CD4-positive, CD25-positive, alpha-beta regulatory T cell (primary cell): ENCODE measurements at regions not wholly inside any gene's neighbourhood (a gene's known extent, or its start where the extent isn't known, plus 50 kb on each side); places are given as distances from the start of the nearest gene placed in this dataset.

Experiments
- ATAC-seq, 2 donors: fragments of 150-1000 bp; cut with Tn5 transposase; one replicate each; pipeline ENCODE4 v1.10.0; 2021; ENCODE audit warnings: low read depth in 2 of 2, moderate number of reproducible peaks in 2 of 2, moderate library complexity in 1 of 2
- DNase-seq, 3 donors: peaks; one replicate each; pipeline versions ENCODE4 v3.0.0 to v3.0.0-alpha.2; 2012 to 2022; ENCODE audit warnings: mixed read lengths in 1 of 3
- H3K27ac ChIP-seq: one replicate; pipeline ENCODE4 v1.7.0; 2013; ENCODE audit warnings: mild to moderate bottlenecking, low read length; ENCODE audit not compliant: insufficient read depth, poor library complexity, severe bottlenecking
- H3K27me3 ChIP-seq: one replicate; pipeline ENCODE4 v1.7.0; 2013; ENCODE audit warnings: low read length; ENCODE audit not compliant: control insufficient read depth, insufficient read depth
- H3K36me3 ChIP-seq: one replicate; pipeline ENCODE4 v1.7.0; 2013; ENCODE audit warnings: mild to moderate bottlenecking, low read length, moderate library complexity; ENCODE audit not compliant: control insufficient read depth, insufficient read depth
- H3K4me1 ChIP-seq: 2 replicates; pipeline ENCODE4 v1.7.0; 2013; ENCODE audit warnings: mild to moderate bottlenecking, low read length; ENCODE audit not compliant: insufficient read depth, control insufficient read depth, poor library complexity, severe bottlenecking
- H3K4me3 ChIP-seq: one replicate; pipeline ENCODE4 v1.7.0; 2013; ENCODE audit warnings: low read depth, mild to moderate bottlenecking, low read length, moderate library complexity
- H3K9me3 ChIP-seq, 2 experiments: 1 replicate in 1 of 2; 2 replicates in 1 of 2; pipeline ENCODE4 v1.7.0; 2013; ENCODE audit warnings: low read length in 2 of 2, mild to moderate bottlenecking in 1 of 2, moderate library complexity in 1 of 2; ENCODE audit not compliant: control insufficient read depth in 2 of 2
- H3K27ac Mint-ChIP-seq, 3 donors: one replicate each; pipeline ENCODE4 v1.8.0; 2020 to 2022; ENCODE audit warnings: mild to moderate bottlenecking in 3 of 3, mixed read lengths in 3 of 3, moderate library complexity in 2 of 3
- H3K27me3 Mint-ChIP-seq: one replicate; pipeline ENCODE4 v1.8.0; 2022; ENCODE audit warnings: mild to moderate bottlenecking, mixed read lengths
- H3K36me3 Mint-ChIP-seq: one replicate; pipeline ENCODE4 v1.8.0; 2020; ENCODE audit warnings: mixed read lengths
- H3K4me1 Mint-ChIP-seq, 4 donors: one replicate each; pipeline ENCODE4 v1.8.0; 2020 to 2022; ENCODE audit warnings: mixed read lengths in 4 of 4, mild to moderate bottlenecking in 1 of 4
- H3K4me3 Mint-ChIP-seq, 4 donors: one replicate each; pipeline ENCODE4 v1.8.0; 2020 to 2022; ENCODE audit warnings: mild to moderate bottlenecking in 4 of 4, mixed read lengths in 4 of 4, moderate library complexity in 3 of 4
- H3K9me3 Mint-ChIP-seq, 7 donors: one replicate each; pipeline ENCODE4 v1.8.0; 2020 to 2022; ENCODE audit warnings: mixed read lengths in 7 of 7, mild to moderate bottlenecking in 3 of 7, moderate library complexity in 2 of 7

DNA sequence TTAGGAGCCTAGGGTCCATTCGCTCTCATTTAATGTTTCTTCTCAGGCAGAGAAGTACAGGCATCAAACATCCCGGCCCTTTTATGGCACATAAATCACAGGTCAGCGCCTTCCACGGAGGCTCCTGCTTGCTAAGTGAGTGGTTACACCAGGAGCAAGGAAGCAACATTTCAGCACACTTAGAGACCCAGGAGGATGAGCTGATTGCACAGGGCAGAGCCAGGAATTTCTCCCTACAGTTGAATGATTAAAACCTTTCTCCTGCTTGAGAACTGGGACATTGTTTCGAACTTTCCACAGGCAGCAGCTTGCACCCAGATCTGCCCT is 233.4 kb downstream of the SPTSSA start:
- H3K36me3 ChIP-seq, result no peaks in the 10 kb centered on the region
- no peak overlapping the region for H3K27ac ChIP-seq
- Mint-ChIP-seq H3K9me3 (peaks cover 0 to 5% (median 0%) of the 10 kb centered on the region in 7 donors), H3K36me3 (no peaks in the 10 kb centered on the region), H3K4me1 (peaks cover 0 to 3% (median 0%) of the 10 kb centered on the region in 4 donors), H3K27me3 (peaks cover 4% of the 10 kb centered on the region), H3K27ac (no peak overlapping the region), H3K4me3 (no peak overlapping the region)
- ATAC-seq (no peak), DNase-seq (no peak)
- no peak overlapping the region for H3K4me3 ChIP-seq
- H3K4me1 ChIP-seq, result no peaks in the 10 kb centered on the region
- no peaks in the 10 kb centered on the region for H3K27me3 ChIP-seq
- H3K9me3 ChIP-seq, result no peaks in the 10 kb centered on the region

DNA sequence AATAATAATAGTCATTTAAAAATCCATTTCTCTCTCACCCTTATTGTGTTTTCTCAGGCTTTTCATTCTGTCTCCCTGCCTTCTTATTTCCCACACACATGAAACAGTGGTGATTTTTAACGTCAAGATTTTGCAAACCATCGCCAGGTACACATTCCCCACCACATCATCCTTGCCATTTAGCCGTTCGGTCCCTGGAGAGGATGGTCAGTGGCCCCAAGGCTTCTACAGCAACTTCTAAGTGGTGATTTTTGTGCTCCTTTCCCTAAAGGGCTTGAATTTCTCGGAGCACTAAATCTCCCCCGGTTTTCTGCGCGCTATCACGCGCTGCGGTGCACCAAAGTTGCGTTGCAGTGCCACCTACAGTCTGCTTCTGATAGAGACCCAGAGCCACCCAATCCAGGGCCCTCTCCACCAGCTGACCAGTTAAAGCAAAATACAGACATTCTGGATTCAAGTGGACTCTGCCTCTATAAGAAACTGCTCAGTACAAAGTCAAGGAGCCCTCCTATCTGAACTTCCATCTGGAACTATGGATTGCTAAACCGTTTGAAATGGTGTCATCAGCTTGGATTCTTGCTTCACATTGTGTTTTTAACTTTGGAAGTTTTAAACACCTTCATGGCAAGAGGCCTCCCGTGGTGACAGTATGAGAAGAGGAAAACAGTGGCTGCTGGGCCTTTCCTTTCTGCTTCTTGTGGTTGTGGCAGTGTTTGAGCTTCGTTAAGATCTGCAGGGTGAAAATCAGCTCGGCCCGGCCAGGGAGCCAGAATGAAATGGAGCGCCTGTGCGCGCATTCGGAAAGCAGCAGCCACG is 234.0 kb downstream of the SPTSSA start:
- Mint-ChIP-seq H3K9me3 (peaks cover 0 to 5% (median 0%) of the 10 kb centered on the region in 7 donors), H3K4me1 (peaks cover 0 to 3% (median 0%) of the 10 kb centered on the region in 4 donors), H3K27me3 (peaks cover 4% of the 10 kb centered on the region), H3K27ac (peak overlapping the region in 1 of 3 donors; percentile 28), H3K4me3 (no peak overlapping the region), H3K36me3 (no peaks in the 10 kb centered on the region)
- H3K4me3 ChIP-seq, result no peak overlapping the region
- ATAC-seq, result no peak
- peak in 1 of 3 donors; percentile 49 for DNase-seq
- H3K27me3 ChIP-seq, result no peaks in the 10 kb centered on the region
- H3K4me1 ChIP-seq, result no peaks in the 10 kb centered on the region
- no peaks in the 10 kb centered on the region for H3K36me3 ChIP-seq
- H3K9me3 ChIP-seq, result no peaks in the 10 kb centered on the region
- no peak overlapping the region for H3K27ac ChIP-seq

DNA sequence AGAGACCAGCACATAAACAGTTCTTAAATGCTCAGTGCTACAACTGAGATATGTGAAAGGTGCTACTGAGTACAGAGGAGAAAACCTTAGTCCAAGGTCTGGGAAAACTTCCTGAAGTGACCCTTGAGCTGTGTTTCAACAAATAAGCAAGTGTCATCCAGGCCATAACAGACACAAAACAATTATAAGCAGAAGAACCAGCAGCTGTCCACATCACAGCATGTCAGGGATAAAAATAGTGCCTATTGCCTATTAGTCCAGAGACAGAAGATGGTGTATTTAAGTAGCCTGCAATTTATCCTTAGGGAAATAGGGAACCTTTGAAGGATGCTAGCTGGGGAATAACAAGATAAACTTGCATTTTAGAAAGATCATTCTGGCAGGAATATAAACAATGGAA is 237.8 kb downstream of the SPTSSA start:
- H3K4me1 Mint-ChIP-seq, result peaks cover 0 to 8% (median 0%) of the 10 kb centered on the region in 4 donors
- no peaks in the 10 kb centered on the region for H3K36me3 Mint-ChIP-seq
- Histone ChIP-seq H3K36me3 (no peaks in the 10 kb centered on the region), H3K4me3 (no peak overlapping the region), H3K27ac (no peak overlapping the region), H3K27me3 (no peaks in the 10 kb centered on the region), H3K4me1 (no peaks in the 10 kb centered on the region), H3K9me3 (no peaks in the 10 kb centered on the region)
- ATAC-seq (no peak), DNase-seq (no peak)
- no peak overlapping the region for H3K4me3 Mint-ChIP-seq
- H3K27me3 Mint-ChIP-seq, result peaks cover 4% of the 10 kb centered on the region
- no peaks in the 10 kb centered on the region for H3K9me3 Mint-ChIP-seq
- H3K27ac Mint-ChIP-seq, result no peak overlapping the region

DNA sequence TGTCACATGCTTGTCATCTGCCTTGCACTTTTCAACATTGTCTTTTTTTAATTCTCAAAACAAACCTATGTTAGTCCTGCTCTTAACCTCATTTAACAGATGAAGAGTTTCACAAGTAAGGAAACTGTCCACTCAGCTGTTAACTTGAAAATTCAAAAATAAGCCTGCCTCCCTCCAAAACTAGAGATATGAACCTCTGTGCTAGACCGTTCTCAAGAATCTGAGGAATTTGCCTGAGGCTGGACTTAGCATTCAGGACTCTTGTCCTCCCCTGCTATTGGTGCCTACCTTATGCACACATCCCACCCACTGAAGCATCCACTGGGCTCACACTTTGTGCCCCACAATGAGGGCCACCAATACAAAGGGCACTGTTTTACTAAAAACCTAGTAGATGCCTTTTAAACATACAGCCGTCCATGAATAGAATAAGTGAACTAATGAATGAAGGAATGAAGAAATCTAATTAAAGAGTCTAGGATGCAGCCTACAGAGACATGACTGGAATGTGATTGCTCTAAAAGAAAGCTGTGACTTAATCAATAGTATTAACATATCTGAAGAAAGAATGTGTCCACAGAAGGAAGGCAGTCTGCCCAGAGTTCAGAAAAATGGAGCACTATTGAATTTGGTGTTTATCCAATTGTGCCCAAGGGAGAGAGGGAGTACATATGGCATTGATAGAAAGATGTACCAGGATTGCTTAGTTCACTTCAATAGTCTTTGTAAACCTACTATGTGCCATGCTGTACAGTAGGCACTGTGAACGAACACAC is 238.5 kb downstream of the SPTSSA start:
- no peaks in the 10 kb centered on the region for H3K9me3 Mint-ChIP-seq
- H3K27ac Mint-ChIP-seq, result no peak overlapping the region
- no peaks in the 10 kb centered on the region for H3K27me3 ChIP-seq
- H3K4me1 Mint-ChIP-seq, result peaks cover 0 to 8% (median 0%) of the 10 kb centered on the region in 4 donors
- DNase-seq (no peak), ATAC-seq (no peak)
- H3K4me1 ChIP-seq, result no peaks in the 10 kb centered on the region
- H3K9me3 ChIP-seq, result no peaks in the 10 kb centered on the region
- H3K27ac ChIP-seq, result no peak overlapping the region
- H3K4me3 ChIP-seq, result no peak overlapping the region
- no peaks in the 10 kb centered on the region for H3K36me3 Mint-ChIP-seq
- H3K4me3 Mint-ChIP-seq, result no peak overlapping the region
- H3K36me3 ChIP-seq, result no peaks in the 10 kb centered on the region
- H3K27me3 Mint-ChIP-seq, result peaks cover 4% of the 10 kb centered on the region

DNA sequence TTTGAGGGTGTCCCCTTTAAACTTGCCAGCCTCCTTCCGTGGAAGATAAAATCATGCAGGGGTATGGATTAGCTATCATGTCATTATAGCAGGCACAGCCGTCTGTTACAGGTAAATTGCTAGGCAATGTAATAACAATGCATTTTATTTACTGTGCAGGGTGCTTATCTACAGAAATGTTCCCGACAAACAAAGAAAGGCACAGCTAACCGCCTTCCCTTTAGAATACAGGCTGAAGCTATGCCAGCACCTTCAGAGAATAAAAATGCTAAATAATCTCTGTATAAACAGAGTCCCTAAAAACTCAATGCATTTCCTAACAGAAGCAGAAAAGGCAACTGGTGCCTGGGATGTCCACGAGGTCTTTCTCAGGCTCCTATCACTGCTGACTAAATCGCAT is 239.2 kb downstream of the SPTSSA start:
- Mint-ChIP-seq H3K36me3 (no peaks in the 10 kb centered on the region), H3K27me3 (peaks cover 2% of the 10 kb centered on the region), H3K9me3 (no peaks in the 10 kb centered on the region), H3K4me3 (no peak overlapping the region), H3K27ac (no peak overlapping the region), H3K4me1 (peaks cover 0 to 6% (median 0%) of the 10 kb centered on the region in 4 donors)
- Histone ChIP-seq H3K27ac (no peak overlapping the region), H3K36me3 (no peaks in the 10 kb centered on the region), H3K4me1 (no peaks in the 10 kb centered on the region), H3K4me3 (no peak overlapping the region), H3K27me3 (no peaks in the 10 kb centered on the region), H3K9me3 (no peaks in the 10 kb centered on the region)
- DNase-seq, result no peak
- no peak for ATAC-seq

DNA sequence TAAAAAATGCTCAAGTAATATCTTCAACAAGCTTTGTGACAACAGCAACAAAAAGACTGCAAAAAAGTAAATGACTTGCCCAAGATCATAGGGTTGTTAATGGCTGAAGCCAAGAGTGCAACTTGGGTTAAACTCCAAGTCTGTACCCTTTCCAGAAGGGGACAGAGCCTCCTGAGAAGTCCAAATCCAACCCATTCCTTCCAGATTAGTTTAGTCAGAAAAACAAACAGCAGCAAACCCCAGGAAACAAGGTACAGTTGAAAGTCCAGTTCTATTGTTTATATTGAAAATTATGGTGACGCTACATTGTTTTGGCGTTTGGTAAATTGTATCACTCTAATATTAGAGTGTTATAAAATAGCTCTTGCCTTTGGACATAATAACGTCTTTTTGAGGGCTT is 239.9 kb downstream of the SPTSSA start:
- no peaks in the 10 kb centered on the region for H3K27me3 Mint-ChIP-seq
- Histone ChIP-seq H3K4me3 (no peak overlapping the region), H3K4me1 (no peaks in the 10 kb centered on the region), H3K9me3 (no peaks in the 10 kb centered on the region), H3K27ac (no peak overlapping the region), H3K27me3 (no peaks in the 10 kb centered on the region), H3K36me3 (no peaks in the 10 kb centered on the region)
- DNase-seq (no peak), ATAC-seq (no peak)
- H3K9me3 Mint-ChIP-seq, result peaks cover 0 to 5% (median 0%) of the 10 kb centered on the region in 7 donors
- H3K4me3 Mint-ChIP-seq, result no peak overlapping the region
- H3K4me1 Mint-ChIP-seq, result peaks cover 0 to 5% (median 0%) of the 10 kb centered on the region in 4 donors
- H3K36me3 Mint-ChIP-seq, result no peaks in the 10 kb centered on the region
- no peak overlapping the region for H3K27ac Mint-ChIP-seq

DNA sequence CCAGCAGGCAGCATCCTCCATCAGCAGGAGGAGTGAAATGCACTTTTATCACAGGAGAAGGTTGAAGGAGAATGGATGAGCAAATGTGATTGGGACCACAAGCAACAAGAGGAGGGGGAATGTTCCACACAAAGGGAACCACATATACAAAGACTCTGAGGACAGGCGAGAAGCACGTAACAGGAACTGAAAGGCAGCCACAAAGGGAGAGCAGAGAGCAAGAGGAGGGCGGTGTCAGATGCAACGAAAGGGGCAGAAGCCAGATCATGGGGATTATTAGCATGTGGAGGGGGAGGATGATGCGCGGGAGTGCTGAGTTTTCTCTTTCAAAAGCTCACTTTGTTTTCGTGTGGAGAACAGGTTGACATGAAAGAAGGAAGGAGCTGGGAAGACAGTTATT is 241.1 kb downstream of the SPTSSA start:
- no peaks in the 10 kb centered on the region for H3K4me1 ChIP-seq

More for the DNA sequence above, 241.1 kb downstream of the SPTSSA start:
- Mint-ChIP-seq H3K27ac (no peak overlapping the region), H3K9me3 (peaks cover 0 to 8% (median 0%) of the 10 kb centered on the region in 7 donors), H3K4me3 (no peak overlapping the region), H3K4me1 (peaks cover 0 to 5% (median 0%) of the 10 kb centered on the region in 4 donors), H3K27me3 (no peaks in the 10 kb centered on the region), H3K36me3 (no peaks in the 10 kb centered on the region)
- no peaks in the 10 kb centered on the region for H3K27me3 ChIP-seq
- ATAC-seq (peak in 1 of 2 donors; percentile 31), DNase-seq (no peak)
- H3K9me3 ChIP-seq, result no peaks in the 10 kb centered on the region
- H3K27ac ChIP-seq, result no peak overlapping the region
- no peak overlapping the region for H3K4me3 ChIP-seq
- H3K36me3 ChIP-seq, result no peaks in the 10 kb centered on the region
